ENCODE measurements at regions not wholly inside any gene's neighbourhood (a gene's known extent, or its start where the extent isn't known, plus 50 kb on each side); places are given as distances from the start of the nearest gene placed in this dataset.

DNA sequence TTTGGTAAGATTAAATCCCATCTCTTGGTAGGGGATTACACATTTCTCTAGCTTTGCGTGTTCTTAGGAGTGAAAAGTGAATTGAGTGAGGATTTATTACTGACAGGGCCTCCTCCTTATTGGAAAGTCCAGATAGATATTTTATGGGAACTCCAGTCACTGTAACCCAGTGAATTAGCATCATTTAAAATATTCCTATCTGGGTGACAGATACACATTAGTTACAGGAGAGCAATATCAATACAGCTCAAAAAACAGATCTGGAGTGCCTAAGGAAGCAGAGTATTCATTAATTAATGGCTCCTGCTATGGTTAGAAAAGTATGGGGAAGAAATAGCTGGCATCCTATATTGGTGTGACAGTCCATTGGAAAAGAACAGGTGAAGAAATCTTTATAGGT, 248.2 kb downstream of the SLITRK6 start:
- no peak for TF ChIP-seq EZH2 (IDR thresholded peaks at IDR 0.05)
- TF ChIP-seq, protein P1, sequence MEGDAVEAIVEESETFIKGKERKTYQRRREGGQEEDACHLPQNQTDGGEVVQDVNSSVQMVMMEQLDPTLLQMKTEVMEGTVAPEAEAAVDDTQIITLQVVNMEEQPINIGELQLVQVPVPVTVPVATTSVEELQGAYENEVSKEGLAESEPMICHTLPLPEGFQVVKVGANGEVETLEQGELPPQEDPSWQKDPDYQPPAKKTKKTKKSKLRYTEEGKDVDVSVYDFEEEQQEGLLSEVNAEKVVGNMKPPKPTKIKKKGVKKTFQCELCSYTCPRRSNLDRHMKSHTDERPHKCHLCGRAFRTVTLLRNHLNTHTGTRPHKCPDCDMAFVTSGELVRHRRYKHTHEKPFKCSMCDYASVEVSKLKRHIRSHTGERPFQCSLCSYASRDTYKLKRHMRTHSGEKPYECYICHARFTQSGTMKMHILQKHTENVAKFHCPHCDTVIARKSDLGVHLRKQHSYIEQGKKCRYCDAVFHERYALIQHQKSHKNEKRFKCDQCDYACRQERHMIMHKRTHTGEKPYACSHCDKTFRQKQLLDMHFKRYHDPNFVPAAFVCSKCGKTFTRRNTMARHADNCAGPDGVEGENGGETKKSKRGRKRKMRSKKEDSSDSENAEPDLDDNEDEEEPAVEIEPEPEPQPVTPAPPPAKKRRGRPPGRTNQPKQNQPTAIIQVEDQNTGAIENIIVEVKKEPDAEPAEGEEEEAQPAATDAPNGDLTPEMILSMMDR (IDR thresholded peaks at IDR 0.05): no peak
- TF ChIP-seq EZH2phosphoT487 (IDR thresholded peaks at IDR 0.05): no peak
